B cell (primary cell): ENCODE measurements at regions not wholly inside any gene's neighbourhood (a gene's known extent, or its start where the extent isn't known, plus 50 kb on each side); places are given as distances from the start of the nearest gene placed in this dataset.

ENCODE experiments used
- CTCF ChIP-seq: fragments of 200-600 bp; IDR thresholded peaks from one replicate; pipeline ENCODE4 v1.8.0; 2022; ENCODE audit warnings: antibody characterized with exemption, mild to moderate bottlenecking
- EZH2 ChIP-seq: IDR thresholded peaks from 2 replicates; pipeline ENCODE4 v1.6.1; 2012; ENCODE audit warnings: borderline replicate concordance, low read depth, mild to moderate bottlenecking, moderate library complexity, low read length; ENCODE audit not compliant: insufficient read depth, poor library complexity, severe bottlenecking

- no peak for TF ChIP-seq CTCF
- TF ChIP-seq EZH2: no peak
These were observed 878.5 kb downstream of the PLOD2 start for GRCh38 chr3:145282505-145282904.
